ENCODE measurements at regions not wholly inside any gene's neighbourhood (a gene's known extent, or its start where the extent isn't known, plus 50 kb on each side); places are given as distances from the start of the nearest gene placed in this dataset.

DNA sequence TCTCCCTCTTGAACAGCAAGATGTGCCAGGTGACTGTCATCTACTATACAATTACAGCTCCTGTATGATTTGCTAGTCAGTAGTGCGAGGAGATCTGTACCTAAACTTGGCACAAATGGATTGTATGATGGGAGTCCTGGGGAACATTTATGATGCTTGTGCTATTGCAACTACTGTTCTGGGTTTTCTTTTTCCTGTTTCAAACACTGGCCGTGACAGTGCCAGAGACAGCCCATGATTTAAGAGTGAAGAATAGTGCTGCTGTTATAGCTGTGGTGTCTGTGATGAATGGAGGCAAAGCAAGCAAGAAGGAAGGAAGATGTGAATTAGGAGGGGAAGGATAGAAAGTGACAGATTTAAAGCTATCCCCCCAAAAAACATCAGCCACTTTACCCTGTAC, 1868.9 kb downstream of the PCDH7 start:
- Histone ChIP-seq H3K9me3 (no peaks in the 10 kb centered on the region), H3K4me3 (no peak overlapping the region), H3K4me1 (no peaks in the 10 kb centered on the region), H3K4me2 (no peak overlapping the region), H3K27ac (no peak overlapping the region)
- ChIA-PET CTCF (no interaction called here), POLR2A (no interaction called here)
- ATAC-seq (no peak), FAIRE-seq (no peak), DNase-seq (ENCODE audit: low read depth in 1 of 2, low spot score in 1 of 2) (no peak)
- WGBS (ENCODE audit: missing lambda C conversion rate), result 15% methylated on average over 2 of the region's 2 CpGs
- TF ChIP-seq PHF8 (IDR thresholded peaks at IDR 0.05; ENCODE audit: borderline replicate concordance, low read depth) (no peak), NPAS2 (CRISPR knock-in tag; IDR thresholded peaks at IDR 0.05; ENCODE audit: borderline replicate concordance) (no peak), CBX2 (IDR thresholded peaks at IDR 0.05; ENCODE audit: borderline replicate concordance, low read depth) (no peak), KDM1A (IDR thresholded peaks at IDR 0.05; ENCODE audit: low read depth) (no peak), POLR2A (IDR thresholded peaks at IDR 0.05; ENCODE audit: low read length) (no peak), FOSB (CRISPR knock-in tag; IDR thresholded peaks at IDR 0.05) (no peak), ZFP36 (IDR thresholded peaks at IDR 0.05; ENCODE audit: borderline replicate concordance, partially characterized antibody) (no peak), ZNF302 (CRISPR knock-in tag; IDR thresholded peaks at IDR 0.05) (no peak), HOXB5 (CRISPR knock-in tag; IDR thresholded peaks at IDR 0.05) (no peak), KDM5A (IDR thresholded peaks at IDR 0.05) (no peak), CHD2 (IDR thresholded peaks at IDR 0.05; ENCODE audit: low read length, partially characterized antibody) (no peak), TFCP2L1 (CRISPR knock-in tag; IDR thresholded peaks at IDR 0.05) (no peak), POLR2AphosphoS2 (conservative IDR thresholded peaks at IDR 0.05; ENCODE audit: low read length) (no peak), BHLHE40 (IDR thresholded peaks at IDR 0.05; ENCODE audit: low read depth, low read length) (no peak)
- TF ChIP-seq, protein P1, sequence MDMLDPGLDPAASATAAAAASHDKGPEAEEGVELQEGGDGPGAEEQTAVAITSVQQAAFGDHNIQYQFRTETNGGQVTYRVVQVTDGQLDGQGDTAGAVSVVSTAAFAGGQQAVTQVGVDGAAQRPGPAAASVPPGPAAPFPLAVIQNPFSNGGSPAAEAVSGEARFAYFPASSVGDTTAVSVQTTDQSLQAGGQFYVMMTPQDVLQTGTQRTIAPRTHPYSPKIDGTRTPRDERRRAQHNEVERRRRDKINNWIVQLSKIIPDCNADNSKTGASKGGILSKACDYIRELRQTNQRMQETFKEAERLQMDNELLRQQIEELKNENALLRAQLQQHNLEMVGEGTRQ (IDR thresholded peaks at IDR 0.05), result no peak
- TF ChIP-seq, protein P2, sequence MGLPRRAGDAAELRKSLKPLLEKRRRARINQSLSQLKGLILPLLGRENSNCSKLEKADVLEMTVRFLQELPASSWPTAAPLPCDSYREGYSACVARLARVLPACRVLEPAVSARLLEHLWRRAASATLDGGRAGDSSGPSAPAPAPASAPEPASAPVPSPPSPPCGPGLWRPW (IDR thresholded peaks at IDR 0.05), result no peak
- TF ChIP-seq, protein P3, sequence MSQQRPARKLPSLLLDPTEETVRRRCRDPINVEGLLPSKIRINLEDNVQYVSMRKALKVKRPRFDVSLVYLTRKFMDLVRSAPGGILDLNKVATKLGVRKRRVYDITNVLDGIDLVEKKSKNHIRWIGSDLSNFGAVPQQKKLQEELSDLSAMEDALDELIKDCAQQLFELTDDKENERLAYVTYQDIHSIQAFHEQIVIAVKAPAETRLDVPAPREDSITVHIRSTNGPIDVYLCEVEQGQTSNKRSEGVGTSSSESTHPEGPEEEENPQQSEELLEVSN (IDR thresholded peaks at IDR 0.05; ENCODE audit: borderline replicate concordance, low read depth), result no peak
- TF ChIP-seq, protein P4, sequence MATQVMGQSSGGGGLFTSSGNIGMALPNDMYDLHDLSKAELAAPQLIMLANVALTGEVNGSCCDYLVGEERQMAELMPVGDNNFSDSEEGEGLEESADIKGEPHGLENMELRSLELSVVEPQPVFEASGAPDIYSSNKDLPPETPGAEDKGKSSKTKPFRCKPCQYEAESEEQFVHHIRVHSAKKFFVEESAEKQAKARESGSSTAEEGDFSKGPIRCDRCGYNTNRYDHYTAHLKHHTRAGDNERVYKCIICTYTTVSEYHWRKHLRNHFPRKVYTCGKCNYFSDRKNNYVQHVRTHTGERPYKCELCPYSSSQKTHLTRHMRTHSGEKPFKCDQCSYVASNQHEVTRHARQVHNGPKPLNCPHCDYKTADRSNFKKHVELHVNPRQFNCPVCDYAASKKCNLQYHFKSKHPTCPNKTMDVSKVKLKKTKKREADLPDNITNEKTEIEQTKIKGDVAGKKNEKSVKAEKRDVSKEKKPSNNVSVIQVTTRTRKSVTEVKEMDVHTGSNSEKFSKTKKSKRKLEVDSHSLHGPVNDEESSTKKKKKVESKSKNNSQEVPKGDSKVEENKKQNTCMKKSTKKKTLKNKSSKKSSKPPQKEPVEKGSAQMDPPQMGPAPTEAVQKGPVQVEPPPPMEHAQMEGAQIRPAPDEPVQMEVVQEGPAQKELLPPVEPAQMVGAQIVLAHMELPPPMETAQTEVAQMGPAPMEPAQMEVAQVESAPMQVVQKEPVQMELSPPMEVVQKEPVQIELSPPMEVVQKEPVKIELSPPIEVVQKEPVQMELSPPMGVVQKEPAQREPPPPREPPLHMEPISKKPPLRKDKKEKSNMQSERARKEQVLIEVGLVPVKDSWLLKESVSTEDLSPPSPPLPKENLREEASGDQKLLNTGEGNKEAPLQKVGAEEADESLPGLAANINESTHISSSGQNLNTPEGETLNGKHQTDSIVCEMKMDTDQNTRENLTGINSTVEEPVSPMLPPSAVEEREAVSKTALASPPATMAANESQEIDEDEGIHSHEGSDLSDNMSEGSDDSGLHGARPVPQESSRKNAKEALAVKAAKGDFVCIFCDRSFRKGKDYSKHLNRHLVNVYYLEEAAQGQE (IDR thresholded peaks at IDR 0.05), result no peak

DNA sequence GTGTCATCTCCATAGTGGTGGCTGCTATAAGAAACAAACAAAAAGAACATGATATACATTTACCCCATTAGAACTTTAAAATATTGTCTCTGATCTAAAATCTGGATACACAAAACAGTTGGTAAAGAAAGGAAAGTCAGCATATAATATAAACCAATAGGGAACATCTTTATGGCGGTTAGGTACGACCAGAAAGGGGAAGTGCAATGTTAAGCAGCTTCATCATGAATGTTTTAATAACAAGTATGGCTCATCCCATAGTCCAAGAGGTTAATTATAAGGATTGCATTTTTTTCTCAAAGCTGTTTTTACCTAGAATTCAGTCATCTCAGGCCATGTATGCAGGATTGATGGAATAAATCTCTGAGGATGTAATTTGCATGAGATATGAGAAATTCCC, 1869.7 kb downstream of the PCDH7 start:
- no peak for TF ChIP-seq BHLHE40 (IDR thresholded peaks at IDR 0.05; ENCODE audit: low read depth, low read length)
- no peak for TF ChIP-seq GATA3 (IDR thresholded peaks at IDR 0.05; ENCODE audit: borderline replicate concordance)
- TF ChIP-seq ZSCAN20 (CRISPR knock-in tag; IDR thresholded peaks at IDR 0.05), result no peak
- no peak for TF ChIP-seq ESRRA (IDR thresholded peaks at IDR 0.05; ENCODE audit: borderline replicate concordance, low read length)
- TF ChIP-seq EP300 (IDR thresholded peaks at IDR 0.05), result no peak
- no peak for TF ChIP-seq HOXA7 (CRISPR knock-in tag; IDR thresholded peaks at IDR 0.05)
- TF ChIP-seq, protein P5, sequence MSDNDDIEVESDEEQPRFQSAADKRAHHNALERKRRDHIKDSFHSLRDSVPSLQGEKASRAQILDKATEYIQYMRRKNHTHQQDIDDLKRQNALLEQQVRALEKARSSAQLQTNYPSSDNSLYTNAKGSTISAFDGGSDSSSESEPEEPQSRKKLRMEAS (IDR thresholded peaks at IDR 0.05), result no peak
- TF ChIP-seq CEBPB (IDR thresholded peaks at IDR 0.05), result no peak
- TF ChIP-seq HEYL (CRISPR knock-in tag; IDR thresholded peaks at IDR 0.05), result no peak
- TF ChIP-seq, protein P4 (IDR thresholded peaks at IDR 0.05), result no peak
- TF ChIP-seq TFCP2L1 (CRISPR knock-in tag; IDR thresholded peaks at IDR 0.05), result no peak
- Histone ChIP-seq H3K4me1 (no peaks in the 10 kb centered on the region), H3K9me3 (no peaks in the 10 kb centered on the region), H3K4me3 (no peak overlapping the region), H3K4me2 (no peak overlapping the region), H3K27ac (no peak overlapping the region)
- FAIRE-seq (no peak), ATAC-seq (no peak), DNase-seq (ENCODE audit: low read depth in 1 of 2, low spot score in 1 of 2) (no peak)
- ChIA-PET CTCF (no interaction called here), POLR2A (no interaction called here)
- WGBS (ENCODE audit: missing lambda C conversion rate), result 29% methylated on average over 2 of the region's 2 CpGs
